MM.1S (cell line): ENCODE measurements at regions not wholly inside any gene's neighbourhood (a gene's known extent, or its start where the extent isn't known, plus 50 kb on each side); places are given as distances from the start of the nearest gene placed in this dataset.
"Not testable (repeated sequence)": the region's sequence is repeated elsewhere in the genome, so short reads cannot be mapped to it uniquely, and the experiment has no call there.

Experiments used
- DNase-seq: peaks from one replicate; pipeline ENCODE4 v3.0.0-alpha.2; 2015
- H2AFZ ChIP-seq: fragments of 300-600 bp; sonication (generic); 2 replicates; pipeline ENCODE4 v1.6.0; 2016; ENCODE audit warnings: antibody characterized with exemption, low read length
- H3F3A ChIP-seq: fragments of 300-600 bp; sonication (generic); 2 replicates; pipeline ENCODE4 v1.6.1; 2016; ENCODE audit warnings: mild to moderate bottlenecking, antibody characterized with exemption, low read length, moderate library complexity, mixed read lengths; ENCODE audit not compliant: insufficient read depth
- H3K27ac ChIP-seq: fragments of 300-600 bp; sonication (generic); 2 replicates; pipeline ENCODE4 v1.5.1; 2016; ENCODE audit warnings: mild to moderate bottlenecking, low read length
- H3K27me3 ChIP-seq: fragments of 300-600 bp; sonication (generic); replicated peaks from 2 replicates; pipeline ENCODE4 v1.6.0; 2016; ENCODE audit warnings: low read length; ENCODE audit not compliant: insufficient read depth
- H3K36me3 ChIP-seq: fragments of 300-600 bp; sonication (generic); replicated peaks from 2 replicates; pipeline ENCODE4 v1.6.1; 2016; ENCODE audit warnings: mild to moderate bottlenecking, low read length, mixed read lengths; ENCODE audit not compliant: insufficient read depth
- H3K4me1 ChIP-seq: fragments of 300-600 bp; sonication (generic); 2 replicates; pipeline ENCODE4 v1.6.1; 2016; ENCODE audit warnings: low read length, mixed read lengths
- H3K4me2 ChIP-seq: fragments of 300-600 bp; sonication (generic); 2 replicates; pipeline ENCODE4 v1.6.0; 2016; ENCODE audit warnings: low read depth, low read length
- H3K4me3 ChIP-seq: fragments of 300-600 bp; sonication (generic); 2 replicates; pipeline ENCODE4 v1.5.1; 2016; ENCODE audit warnings: low read length, mixed read lengths
- H3K79me2 ChIP-seq: fragments of 300-600 bp; sonication (generic); 2 replicates; pipeline ENCODE4 v1.6.1; 2016; ENCODE audit warnings: mixed run types, low read length, mixed read lengths
- H3K9ac ChIP-seq: fragments of 300-600 bp; sonication (generic); 2 replicates; pipeline ENCODE4 v1.6.1; 2016; ENCODE audit warnings: low read length, mixed read lengths
- H3K9me2 ChIP-seq: fragments of 300-600 bp; sonication (generic); replicated peaks from 2 replicates; pipeline ENCODE4 v1.6.1; 2016; ENCODE audit warnings: mild to moderate bottlenecking, low read length, mixed read lengths; ENCODE audit not compliant: insufficient read depth
- H3K9me3 ChIP-seq: fragments of 300-600 bp; sonication (generic); replicated peaks from 2 replicates; pipeline ENCODE4 v1.6.1; 2016; ENCODE audit warnings: mild to moderate bottlenecking, low read length, mixed read lengths; ENCODE audit not compliant: insufficient read depth
- H4K20me1 ChIP-seq: fragments of 300-600 bp; sonication (generic); 2 replicates; pipeline ENCODE4 v1.6.1; 2016; ENCODE audit warnings: mild to moderate bottlenecking, low read length, moderate library complexity, mixed read lengths; ENCODE audit not compliant: insufficient read depth
- CTCF ChIP-seq: fragments of 300-600 bp; sonication (generic); IDR thresholded peaks from 2 replicates; pipeline ENCODE4 v1.5.1; 2016; ENCODE audit warnings: antibody characterized with exemption, low read length, mixed read lengths
- EZH2 ChIP-seq: fragments of 300-600 bp; sonication (generic); optimal IDR thresholded peaks from 2 replicates; pipeline ENCODE3; 2017; ENCODE audit warnings: low read depth, mild to moderate bottlenecking, antibody characterized with exemption, low read length, mixed read lengths
- EZH2phosphoT487 ChIP-seq: fragments of 300-600 bp; sonication (generic); IDR thresholded peaks from 2 replicates; pipeline ENCODE4 v1.6.1; 2018; ENCODE audit warnings: antibody characterized with exemption, low read length

- no peak overlapping the region for H3K9ac ChIP-seq
- no peaks in the 10 kb centered on the region for H3K27me3 ChIP-seq
- no peak overlapping the region for H3K4me3 ChIP-seq
- no peak overlapping the region for H2AFZ ChIP-seq
- H3K4me1 ChIP-seq, result no peaks in the 10 kb centered on the region
- H3K4me2 ChIP-seq, result no peak overlapping the region
- no peaks in the 10 kb centered on the region for H3F3A ChIP-seq
- H3K9me3 ChIP-seq, result no peaks in the 10 kb centered on the region
- no peaks in the 10 kb centered on the region for H4K20me1 ChIP-seq
- no peaks in the 10 kb centered on the region for H3K79me2 ChIP-seq
- H3K27ac ChIP-seq, result no peak overlapping the region
- no peaks in the 10 kb centered on the region for H3K9me2 ChIP-seq
- no peak for DNase-seq
- no peak for TF ChIP-seq CTCF
- TF ChIP-seq EZH2phosphoT487, result no peak
- TF ChIP-seq EZH2, result no peak
- H3K36me3 ChIP-seq, result no peaks in the 10 kb centered on the region
Measured at GRCh38 chr13:50249144-50249521, 233.9 kb downstream of the KCNRG start.

GRCh38 chr13:50250401-50250800 is 235.2 kb downstream of the KCNRG start:
- H3K4me2 ChIP-seq, result no peak overlapping the region
- no peaks in the 10 kb centered on the region for H3K27me3 ChIP-seq
- no peak for DNase-seq
- H3K9ac ChIP-seq, result no peak overlapping the region
- no peak overlapping the region for H3K4me3 ChIP-seq
- no peak overlapping the region for H3K27ac ChIP-seq
- H4K20me1 ChIP-seq, result no peaks in the 10 kb centered on the region
- no peaks in the 10 kb centered on the region for H3K9me2 ChIP-seq
- no peak for TF ChIP-seq EZH2
- no peak overlapping the region for H2AFZ ChIP-seq
- H3K79me2 ChIP-seq, result no peaks in the 10 kb centered on the region
- no peaks in the 10 kb centered on the region for H3K36me3 ChIP-seq
- H3K9me3 ChIP-seq, result no peaks in the 10 kb centered on the region
- H3F3A ChIP-seq, result no peaks in the 10 kb centered on the region
- H3K4me1 ChIP-seq, result no peaks in the 10 kb centered on the region

- Histone ChIP-seq H3K4me3 (no peak overlapping the region), H3K9me3 (no peaks in the 10 kb centered on the region), H4K20me1 (no peaks in the 10 kb centered on the region), H3K79me2 (no peaks in the 10 kb centered on the region), H3K4me2 (no peak overlapping the region), H3F3A (no peaks in the 10 kb centered on the region), H3K27ac (no peak overlapping the region), H3K4me1 (peaks cover 6% of the 10 kb centered on the region; the same call in 1 of the 2 replicates), H2AFZ (no peak overlapping the region), H3K27me3 (no peaks in the 10 kb centered on the region), H3K36me3 (no peaks in the 10 kb centered on the region), H3K9me2 (no peaks in the 10 kb centered on the region), H3K9ac (no peak overlapping the region)
- peak; percentile 31 for DNase-seq
- TF ChIP-seq EZH2 (no peak), CTCF (no peak), EZH2phosphoT487 (no peak)
Measured at GRCh38 chr13:50255639-50256038, 240.4 kb downstream of the KCNRG start.

GRCh38 chr13:50256536-50257321 is 241.5 kb downstream of the KCNRG start:
- not testable (repeated sequence) for H3K79me2 ChIP-seq, H3K4me2 ChIP-seq, DNase-seq, H3K36me3 ChIP-seq, H3K9me2 ChIP-seq, H3K27ac ChIP-seq, H3F3A ChIP-seq, H3K9ac ChIP-seq, H4K20me1 ChIP-seq, H2AFZ ChIP-seq, H3K4me3 ChIP-seq, H3K9me3 ChIP-seq, H3K27me3 ChIP-seq, H3K4me1 ChIP-seq
